GM12873 (cell line): ENCODE measurements at regions not wholly inside any gene's neighbourhood (a gene's known extent, or its start where the extent isn't known, plus 50 kb on each side); places are given as distances from the start of the nearest gene placed in this dataset.

ENCODE experiments used
- CTCF ChIP-seq: IDR thresholded peaks from 2 replicates; pipeline ENCODE4 v1.5.1; 2012; ENCODE audit warnings: low read depth, mild to moderate bottlenecking, moderate library complexity, low read length, control low read depth; ENCODE audit not compliant: insufficient read depth; ENCODE audit errors: missing control alignments

- TF ChIP-seq CTCF: no peak
These were observed 139.0 kb upstream of the SPRY1 start for GRCh38 chr4:123257591-123257990.

GRCh38 chr4:123259676-123260646, 136.6 kb upstream of the SPRY1 start:
- no peak for TF ChIP-seq CTCF

- no peak for TF ChIP-seq CTCF
These were observed 135.9 kb upstream of the SPRY1 start for GRCh38 chr4:123260653-123261052.

GRCh38 chr4:123262080-123262479, 134.5 kb upstream of the SPRY1 start:
- TF ChIP-seq CTCF: no peak

GRCh38 chr4:123265443-123265842, 131.2 kb upstream of the SPRY1 start:
- no peak for TF ChIP-seq CTCF

- TF ChIP-seq CTCF: no peak
These were observed 130.4 kb upstream of the SPRY1 start for GRCh38 chr4:123266221-123266620.

- TF ChIP-seq CTCF: no peak
These were observed 117.8 kb upstream of the SPRY1 start for GRCh38 chr4:123278755-123279154.
